ENCODE measurements at regions not wholly inside any gene's neighbourhood (a gene's known extent, or its start where the extent isn't known, plus 50 kb on each side); places are given as distances from the start of the nearest gene placed in this dataset.
A peak's percentile ranks its signal among the peaks of the same experiment; 100 is the strongest.
"Not testable (repeated sequence)": the region's sequence is repeated elsewhere in the genome, so short reads cannot be mapped to it uniquely, and the experiment has no call there.

DNA sequence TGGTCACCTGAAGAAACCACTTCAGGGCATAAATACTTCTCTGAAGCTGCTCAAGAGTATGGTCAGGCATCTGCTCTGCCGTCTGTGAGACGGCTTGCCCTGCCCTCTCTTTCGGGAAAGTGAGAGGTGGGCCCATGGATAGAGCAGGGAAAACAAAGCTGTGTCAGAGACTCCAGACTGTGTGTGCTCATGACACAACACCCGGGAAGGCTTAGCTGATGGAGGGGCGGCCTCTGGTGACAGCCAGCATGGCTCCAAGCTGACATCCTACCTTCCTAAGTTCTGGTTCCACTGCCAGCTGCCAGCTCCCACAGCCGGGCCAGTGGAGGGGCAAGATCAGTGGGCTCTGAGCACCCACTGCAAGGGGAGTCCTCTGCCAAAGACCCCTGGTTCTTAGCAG, 215.3 kb downstream of the ANKRD30B start:
- DNase-seq (ENCODE audit: low read depth in 3 of 3) = no peak

DNA sequence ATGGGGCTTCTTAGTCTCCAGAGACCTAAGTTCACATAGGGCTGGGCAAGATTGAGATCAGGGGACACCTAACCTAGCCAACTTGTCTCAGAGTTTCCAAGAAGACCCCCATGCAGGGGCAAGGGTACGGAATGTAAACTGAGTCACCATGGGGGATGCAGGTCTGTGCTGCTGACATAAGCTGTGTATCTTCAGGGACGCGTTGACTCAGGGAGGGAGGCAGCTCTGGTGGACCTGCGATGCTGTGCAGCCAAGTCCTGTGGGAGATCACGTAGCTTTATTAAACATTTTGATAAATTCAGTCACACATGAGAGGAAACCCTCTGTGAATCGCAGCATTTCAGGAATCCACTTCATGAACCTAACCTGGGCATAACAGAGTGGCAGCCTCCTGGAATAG, 216.0 kb downstream of the ANKRD30B start:
- no peak for DNase-seq (ENCODE audit: low read depth in 3 of 3)

DNA sequence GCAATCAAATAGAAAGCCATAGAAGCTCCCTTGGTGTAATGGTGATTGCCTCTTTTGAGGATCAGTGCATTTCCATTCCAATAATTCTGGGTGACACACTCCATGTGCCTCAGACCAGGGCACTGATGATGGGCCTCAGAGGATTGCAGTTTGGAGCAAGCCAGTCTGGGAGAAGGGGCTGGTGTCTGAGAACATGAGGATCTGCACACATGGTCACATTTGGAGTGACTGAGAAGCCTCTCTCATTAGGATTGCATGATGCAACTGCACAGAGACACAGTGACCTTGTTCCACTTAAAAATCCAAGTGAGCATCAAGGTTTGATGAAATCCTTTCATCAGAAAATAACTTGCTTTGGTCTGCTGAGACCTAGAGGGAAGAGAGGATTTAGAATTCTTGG, 216.4 kb downstream of the ANKRD30B start:
- no peak for DNase-seq (ENCODE audit: low read depth in 3 of 3)

DNA sequence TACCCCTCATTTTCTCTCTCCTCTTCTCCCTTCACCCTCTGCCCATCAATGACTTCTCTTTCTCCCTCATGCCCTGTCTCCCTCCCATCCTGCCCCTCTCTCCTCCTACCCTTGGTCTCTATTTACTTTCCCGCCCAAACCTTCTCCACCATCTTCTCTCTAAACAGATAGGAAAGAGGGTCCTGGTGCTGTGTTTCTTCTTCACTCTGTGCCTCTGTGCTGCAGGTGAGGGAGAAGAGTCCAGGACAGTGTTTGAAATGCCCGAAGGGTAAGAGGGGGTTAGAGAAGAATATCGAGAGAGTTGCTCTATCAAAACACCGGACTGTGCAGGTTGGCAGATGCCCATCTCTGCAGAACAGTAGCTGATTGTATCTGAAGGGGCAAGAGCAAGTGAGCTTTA, 217.0 kb downstream of the ANKRD30B start:
- DNase-seq (ENCODE audit: low read depth in 3 of 3) = not testable (repeated sequence)

DNA sequence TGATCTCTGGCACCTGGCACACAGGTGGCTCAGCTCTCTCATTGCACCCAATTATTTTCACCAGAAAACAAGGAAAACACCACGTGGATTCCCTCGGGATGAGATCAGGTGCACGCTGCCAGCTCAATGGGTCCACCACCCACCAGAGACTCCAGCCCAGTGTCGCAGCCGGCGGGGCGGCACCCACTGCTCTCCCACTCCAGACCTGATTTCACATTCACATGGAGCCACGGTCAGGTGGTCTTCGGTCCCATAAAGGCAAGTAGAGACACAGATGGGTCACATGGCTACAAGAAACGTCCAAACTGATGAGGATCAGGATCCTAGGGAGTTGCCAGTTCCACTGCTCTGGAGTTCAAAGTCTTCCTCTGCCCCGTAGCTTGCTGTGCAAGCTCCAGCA, 217.6 kb downstream of the ANKRD30B start:
- no peak for DNase-seq (ENCODE audit: low read depth in 3 of 3)

DNA sequence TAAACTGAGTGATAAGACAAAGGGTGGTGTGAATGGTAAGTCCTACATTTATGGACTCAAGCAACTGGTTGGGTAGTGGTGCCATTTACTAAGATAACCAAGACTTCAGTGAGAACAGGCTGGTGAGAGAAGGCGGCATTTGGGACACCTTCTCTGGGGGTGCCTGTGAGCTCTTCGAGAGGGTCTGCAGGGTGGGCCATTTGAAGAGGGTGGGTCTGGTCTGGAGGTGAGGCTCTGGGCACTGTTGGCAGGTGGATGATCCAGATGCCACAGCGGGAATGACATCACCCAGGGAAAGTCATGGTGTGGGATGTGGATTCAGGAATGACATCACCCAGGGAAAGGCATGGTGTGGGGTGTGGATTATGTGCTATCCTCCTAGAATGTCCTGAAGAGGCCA, 219.3 kb downstream of the ANKRD30B start:
- not testable (repeated sequence) for DNase-seq (ENCODE audit: low read depth in 3 of 3)

DNA sequence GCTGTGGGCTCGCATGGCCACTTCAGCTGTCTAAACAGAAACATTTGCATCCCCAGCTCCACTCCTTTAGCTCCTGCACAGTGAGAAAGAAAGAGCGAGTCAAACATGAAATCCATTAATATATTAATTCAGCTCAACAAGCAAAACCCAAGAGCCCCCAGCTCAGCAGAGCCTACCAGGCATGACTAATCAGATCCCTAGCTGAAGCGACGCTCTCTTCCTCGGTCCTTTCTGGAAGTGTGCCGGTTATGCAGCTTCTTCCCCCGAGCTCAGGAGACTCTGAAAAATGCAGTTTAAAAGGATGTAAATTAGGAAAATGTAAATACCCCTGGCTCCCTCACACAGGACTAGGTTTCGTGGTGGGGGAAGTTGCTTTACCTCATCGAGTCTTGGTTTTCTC, 221.5 kb downstream of the ANKRD30B start:
- no peak for DNase-seq (ENCODE audit: low read depth in 3 of 3)

DNA sequence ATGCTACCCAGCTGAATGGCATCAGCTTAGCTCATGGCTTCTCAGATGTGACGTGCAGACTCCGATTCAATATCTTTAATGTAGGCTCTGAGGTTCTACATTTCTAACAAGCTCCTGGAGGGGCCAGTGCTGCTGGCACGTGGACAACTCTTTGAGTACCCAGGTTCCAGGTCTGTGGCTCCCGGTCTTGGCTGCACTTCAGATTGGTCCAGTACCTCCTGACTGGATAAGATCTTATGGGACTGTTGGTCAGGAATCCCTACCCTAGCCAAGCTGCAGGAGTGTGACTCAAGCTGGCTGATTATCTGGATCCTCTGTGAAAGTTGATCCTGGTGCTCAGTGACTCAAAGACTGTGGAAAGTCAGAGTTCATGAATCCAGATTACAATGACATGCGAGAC, 222.1 kb downstream of the ANKRD30B start:
- no peak for DNase-seq (ENCODE audit: low read depth in 3 of 3)

DNA sequence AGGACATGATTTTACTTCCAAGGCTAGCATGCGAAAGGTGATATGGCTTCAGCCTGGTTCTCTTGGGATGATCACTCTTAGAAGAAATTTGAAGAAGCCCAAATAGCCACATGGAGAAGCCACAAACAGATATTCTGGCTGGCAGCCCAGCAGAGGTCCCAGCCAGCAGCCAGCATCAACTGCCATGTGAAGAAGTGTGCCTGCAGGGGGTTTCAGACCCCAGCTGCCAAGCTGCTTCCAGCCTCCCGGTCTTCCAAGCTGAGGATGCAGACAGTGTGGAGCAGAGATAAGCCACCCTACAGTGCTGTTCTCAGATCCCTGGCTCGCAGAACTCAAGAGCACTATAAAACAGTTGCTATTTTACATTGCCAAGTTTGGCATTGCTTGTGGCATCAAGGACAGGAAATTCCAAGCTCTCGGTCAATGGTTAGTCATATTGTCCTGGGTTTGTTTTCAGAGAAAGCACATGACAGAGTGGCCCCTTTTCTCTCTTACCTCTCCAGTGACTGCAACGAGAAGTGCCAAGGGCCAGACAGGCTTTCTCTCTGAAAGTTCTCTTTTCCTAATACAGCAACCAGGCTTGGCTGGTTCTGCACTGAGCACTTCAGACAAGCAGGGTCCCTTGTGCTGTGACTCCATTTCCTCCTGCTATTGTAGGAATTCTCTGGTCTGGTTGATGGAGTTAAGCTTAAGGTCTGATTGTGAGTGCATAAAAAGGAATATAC, 223.7 kb downstream of the ANKRD30B start:
- DNase-seq (ENCODE audit: low read depth in 3 of 3) = no peak

DNA sequence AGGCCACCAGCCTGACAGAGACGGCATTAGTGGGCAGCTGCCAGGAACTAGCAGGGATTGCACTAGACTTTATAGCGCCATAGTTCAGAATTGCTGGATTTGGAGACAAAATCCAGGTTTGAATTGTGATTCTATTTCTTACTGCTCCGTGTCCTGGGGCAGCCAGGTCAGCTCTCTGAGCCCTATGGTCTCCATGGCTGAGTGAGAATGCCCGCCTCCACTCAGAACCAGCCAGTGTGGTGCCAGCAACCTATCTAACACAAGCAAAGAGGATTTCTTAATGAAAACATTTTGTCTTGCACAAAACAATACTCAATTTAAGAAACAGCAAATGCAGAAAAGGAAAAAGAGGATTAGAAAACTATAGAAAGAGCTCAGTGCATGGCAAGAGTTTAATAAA, 225.4 kb downstream of the ANKRD30B start:
- not testable (repeated sequence) for DNase-seq (ENCODE audit: low read depth in 3 of 3)

DNA sequence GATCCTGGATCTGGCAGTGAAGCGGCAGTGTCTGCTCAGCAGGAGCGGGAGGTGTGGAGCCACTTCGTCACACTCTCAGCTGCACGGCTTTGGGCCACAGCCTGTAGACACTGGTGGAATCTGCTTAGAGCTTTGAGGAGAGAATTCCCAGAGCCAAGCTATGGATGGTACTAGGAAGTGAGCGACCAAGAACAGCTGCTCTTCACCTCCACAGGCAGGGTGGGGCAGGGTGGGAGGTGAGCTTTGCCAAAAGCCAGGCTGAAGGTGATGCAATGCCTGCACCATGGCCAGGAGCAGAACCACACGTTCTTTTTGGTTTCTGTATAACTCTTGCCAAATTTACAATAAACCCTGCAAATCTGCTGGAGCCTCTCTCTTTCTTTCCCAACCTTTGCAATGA, 226.1 kb downstream of the ANKRD30B start:
- DNase-seq (ENCODE audit: low read depth in 3 of 3) = no peak

DNA sequence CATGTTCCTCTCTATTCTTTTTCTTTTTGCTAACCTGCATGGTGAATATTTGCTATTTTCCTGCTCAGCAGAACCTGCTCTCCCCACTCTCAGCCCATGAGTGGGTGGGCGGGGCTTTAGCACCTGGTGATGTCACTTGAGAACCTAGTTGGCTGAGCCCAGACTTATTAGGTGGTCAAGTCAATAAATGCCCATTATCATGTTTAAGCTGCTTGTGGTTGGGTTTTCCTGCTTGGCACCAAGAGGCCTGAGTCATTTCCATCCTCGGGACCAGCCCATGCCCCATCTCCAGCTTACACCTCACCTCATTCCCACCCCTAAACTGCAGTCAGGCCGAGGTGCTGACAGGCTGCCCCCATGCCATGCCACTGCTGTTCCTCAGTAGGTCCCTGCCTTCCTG, 226.6 kb downstream of the ANKRD30B start:
- DNase-seq (ENCODE audit: low read depth in 3 of 3) = no peak

DNA sequence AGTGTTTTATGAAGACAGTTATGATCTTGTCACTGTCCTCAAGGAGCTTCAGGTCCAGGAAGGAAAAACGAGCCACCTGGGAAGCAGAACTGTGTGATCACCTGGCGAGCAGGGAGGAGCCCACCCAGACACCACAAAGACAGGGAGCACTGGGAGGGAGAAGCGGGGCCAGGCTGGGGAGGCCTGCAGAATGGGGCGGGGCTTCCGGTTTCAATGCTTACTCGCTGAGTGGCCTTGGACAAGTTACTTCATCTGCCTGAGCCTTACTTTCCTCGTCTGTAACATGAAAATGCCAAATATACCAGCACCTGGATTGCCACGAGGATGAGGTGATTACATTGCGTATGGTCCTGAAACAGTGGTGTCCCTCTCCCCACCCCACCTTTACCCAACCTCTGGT, 227.5 kb downstream of the ANKRD30B start:
- DNase-seq (ENCODE audit: low read depth in 3 of 3) = no peak

DNA sequence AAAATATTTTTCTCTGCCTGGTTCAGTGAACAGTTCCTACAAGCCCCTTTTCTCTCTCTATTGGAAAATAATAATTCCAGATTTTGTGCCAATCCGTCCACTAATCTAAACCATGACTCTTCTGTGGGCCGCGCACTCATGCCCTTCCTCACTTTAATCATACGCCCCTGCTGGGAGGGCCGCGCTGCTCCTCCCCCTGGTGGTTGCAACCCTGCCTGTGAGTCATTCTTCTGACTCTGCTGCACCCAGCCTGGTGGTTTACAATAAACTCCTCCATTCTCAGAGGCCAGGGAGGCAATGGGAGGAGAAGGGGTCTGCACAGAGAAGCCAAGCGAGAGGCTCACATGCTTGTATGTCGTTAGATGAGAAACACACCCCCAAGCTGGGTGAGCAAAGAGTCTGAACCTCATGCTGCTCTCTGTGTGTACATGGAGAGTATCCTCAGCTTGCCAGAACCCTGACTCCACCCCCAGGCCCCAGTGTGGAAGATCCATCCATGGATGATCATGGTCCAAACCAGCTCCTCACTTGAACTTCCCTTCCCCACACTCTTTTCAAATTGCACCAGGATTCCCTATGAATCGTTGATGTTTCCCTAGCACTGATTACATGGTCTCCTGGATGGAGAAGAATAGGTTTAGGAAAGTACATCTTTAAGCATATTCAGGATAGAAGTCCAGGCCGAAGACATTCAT, 228.9 kb downstream of the ANKRD30B start:
- no peak for DNase-seq (ENCODE audit: low read depth in 3 of 3)

DNA sequence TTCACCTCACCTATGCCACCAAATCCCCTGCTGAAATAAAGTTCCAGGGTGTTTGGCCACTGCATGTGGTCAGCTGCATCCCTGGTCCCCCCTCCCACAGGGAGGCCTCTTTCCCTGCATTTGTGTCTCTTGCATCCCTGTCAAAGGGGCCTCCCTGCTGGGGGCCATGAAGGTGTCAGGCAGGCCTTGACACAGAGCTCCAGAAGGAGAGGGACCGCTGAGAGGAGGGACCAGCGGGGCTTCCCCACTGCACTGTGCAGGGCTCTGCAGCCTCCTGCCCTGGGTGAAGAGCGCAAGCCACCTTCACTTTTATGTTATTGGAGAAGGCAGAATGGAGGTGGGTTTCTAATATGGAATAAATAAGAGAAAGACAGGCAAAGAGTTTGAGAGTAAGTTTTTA, 230.2 kb downstream of the ANKRD30B start:
- no peak for DNase-seq (ENCODE audit: low read depth in 3 of 3)

DNA sequence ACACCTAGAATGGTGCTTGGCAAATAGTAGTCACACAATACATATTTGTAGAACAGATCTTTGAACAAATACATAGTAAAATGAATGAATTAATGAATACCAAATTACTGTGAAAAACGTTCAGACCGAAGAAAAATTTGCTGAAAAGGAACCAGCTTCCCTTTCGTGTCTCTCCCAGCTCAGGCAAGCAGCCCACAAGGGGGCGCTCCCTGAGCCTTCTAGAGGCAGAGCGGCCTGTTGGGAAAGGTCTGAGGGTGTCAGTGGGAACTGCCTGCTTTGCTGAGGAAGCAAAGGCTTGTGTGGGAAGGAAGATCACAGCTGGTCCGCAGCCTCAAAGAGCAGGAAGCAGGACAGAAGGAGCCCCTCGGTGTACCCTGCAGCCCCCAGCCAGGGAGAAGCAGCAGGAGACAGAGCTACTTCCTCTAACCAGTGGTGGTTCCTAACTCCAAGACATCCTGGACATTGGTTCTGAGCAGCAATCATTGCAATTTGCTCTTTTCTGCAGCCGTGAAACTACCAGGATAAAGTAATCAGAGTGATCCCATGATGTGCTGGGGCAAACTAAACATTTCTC, 231.1 kb downstream of the ANKRD30B start:
- DNase-seq (ENCODE audit: low read depth in 3 of 3) = peak in 1 of 3 experiments; percentile 36

DNA sequence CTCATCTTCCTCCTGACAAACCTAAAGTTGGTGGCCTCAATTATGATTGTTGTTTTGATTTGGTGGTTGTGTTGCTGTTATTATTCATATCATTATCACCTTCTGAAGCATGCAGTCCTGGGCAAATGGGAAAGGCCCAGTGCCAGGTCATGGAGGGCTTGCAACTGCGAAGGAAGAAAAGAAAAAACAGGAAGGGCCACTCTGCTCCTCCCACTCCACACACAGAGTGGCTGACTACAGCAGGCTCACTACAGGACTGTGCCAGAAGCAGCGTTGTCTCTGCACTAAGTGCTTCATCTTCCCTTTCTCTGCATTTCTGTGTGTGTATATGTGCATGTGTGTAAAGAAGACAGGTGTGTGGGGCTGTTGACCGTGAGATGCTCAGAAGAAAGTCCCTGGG, 231.9 kb downstream of the ANKRD30B start:
- DNase-seq (ENCODE audit: low read depth in 3 of 3) = no peak

DNA sequence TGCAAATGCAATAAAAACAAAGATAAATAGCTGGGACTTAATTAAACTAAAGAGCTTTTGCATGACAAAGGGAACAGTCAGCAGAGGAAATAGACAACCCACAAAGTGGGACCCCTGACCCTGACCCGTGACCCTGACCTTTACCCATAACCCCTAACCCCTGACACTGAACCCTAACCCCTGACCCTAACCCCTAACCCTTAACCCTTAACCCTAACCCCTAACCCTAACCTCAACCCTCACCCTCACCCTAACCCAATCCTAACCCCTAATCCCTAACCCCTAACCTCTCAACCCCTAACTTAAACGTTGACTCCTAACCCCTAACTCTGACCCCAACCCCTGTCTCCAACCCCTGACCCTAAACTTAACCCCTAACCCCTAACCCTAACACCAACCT, 236.6 kb downstream of the ANKRD30B start:
- not testable (repeated sequence) for DNase-seq (ENCODE audit: low read depth in 3 of 3)

DNA sequence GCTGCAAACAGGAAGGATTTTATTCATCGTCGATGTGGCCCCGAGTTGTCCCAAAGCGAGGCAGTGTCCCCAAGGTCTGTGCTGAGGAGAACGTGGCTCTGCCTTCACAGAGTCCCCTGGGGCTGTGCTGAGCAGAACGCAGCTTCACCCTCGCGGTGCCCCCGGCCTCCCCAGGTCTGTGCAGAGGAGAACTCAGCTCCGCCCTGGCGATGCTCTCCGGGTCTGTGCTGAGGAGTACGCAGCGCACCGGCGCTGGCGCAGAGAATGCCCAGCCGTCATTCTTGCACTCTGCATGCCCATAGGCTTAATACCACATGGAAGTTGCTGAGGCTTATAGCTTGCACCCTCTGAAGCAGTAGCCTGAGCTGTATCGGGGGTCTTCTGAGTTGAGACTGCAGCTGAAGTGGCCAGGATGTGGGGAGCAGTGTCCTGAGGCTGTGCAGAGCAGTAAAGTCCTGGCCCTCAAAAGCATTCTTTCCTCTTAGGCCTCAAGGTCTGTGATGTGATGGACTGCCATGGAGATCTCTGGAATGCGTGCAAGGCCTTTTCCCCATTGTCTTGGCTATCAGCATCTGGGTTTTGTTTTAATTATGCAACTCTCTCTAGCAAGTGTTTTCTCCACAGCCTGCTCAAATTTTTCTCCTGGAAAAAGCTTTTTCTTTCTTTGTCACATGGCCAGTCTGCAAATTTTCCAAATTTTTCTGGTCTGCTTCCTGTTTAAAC, 237.5 kb downstream of the ANKRD30B start:
- DNase-seq (ENCODE audit: low read depth in 3 of 3) = not testable (repeated sequence)

DNA sequence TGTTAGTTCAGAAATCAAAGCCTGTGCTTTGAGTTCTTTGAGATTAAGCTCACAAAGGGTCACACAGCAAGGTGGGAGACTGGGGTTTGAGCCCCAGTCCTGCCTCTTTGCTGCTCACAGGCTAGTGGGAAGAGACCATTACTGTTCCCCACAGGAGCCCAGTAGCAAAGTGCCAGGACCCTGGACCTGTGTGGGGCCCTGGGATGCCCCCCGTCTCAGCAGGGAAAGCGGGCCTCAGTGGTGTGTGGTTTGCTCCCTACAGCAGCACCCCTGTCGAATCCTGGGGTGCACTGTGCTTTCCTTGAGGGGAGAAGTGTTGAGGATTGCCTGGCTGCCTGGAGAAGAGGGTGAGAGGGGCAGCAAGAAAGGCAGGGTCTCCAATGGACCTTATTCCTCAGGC, 239.4 kb downstream of the ANKRD30B start:
- DNase-seq (ENCODE audit: low read depth in 3 of 3) = not testable (repeated sequence)

DNA sequence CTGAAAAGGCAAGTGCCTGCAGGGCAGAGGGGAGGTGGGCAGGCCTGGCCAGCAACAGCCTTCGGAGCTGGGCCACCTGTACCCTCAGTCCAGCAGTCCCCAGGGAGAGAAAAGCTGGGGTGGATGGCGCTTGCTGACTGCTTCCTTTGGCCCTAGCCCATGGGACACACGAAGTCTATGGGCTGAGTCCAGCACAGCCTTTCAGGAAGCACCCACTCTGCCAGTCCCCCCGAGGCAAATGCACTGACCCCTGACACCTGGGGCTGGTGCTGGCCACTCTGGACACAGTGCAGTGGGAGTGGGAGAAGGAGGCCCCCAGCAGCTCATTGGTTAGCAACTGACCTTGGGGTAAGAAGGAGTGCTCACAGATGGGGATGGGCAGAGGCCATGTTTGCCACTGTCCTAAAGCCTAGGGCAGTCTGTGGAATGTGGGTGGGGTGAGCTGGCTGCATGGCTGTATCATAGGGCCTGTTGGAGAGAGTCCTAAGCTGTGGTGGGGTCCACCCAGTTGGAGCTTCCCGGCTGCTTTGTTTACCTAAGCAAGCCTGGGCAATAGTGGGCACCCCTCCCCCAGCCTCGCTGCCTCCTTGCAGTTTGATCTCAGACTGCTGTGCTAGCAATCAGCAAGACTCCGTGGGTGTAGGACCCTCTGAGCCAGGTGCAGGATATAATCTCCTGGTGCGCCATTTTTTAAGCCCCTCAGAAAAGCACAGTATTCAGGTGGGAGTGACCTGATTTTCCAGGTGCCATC, 240.2 kb downstream of the ANKRD30B start:
- not testable (repeated sequence) for DNase-seq (ENCODE audit: low read depth in 3 of 3)

DNA sequence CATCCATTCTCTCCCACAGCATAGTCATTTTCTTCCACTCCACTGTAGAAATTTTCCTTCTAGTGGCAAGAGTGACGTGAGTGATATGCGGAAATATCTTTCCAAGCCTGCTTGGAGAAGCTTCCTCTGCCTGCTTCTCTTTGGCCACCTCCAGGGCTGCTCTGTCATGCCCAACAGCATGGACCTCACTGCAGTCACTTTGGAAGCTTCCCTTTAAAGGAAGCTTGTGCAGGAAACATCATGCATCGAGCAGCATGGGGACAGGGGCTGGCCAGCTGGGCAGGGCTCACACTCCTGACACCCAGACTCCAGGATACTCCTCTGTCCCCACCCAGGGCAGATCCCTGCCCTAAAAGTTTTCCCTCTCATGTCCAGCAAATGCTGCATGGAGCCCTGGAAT, 241.6 kb downstream of the ANKRD30B start:
- not testable (repeated sequence) for DNase-seq (ENCODE audit: low read depth in 3 of 3)

Data from stimulated activated CD4-positive, alpha-beta T cell treated with anti-CD3 and anti-CD28 coated beads, TNF-alpha, amount 100 ng/mL, for 24 hours (primary cell).